NCI-H2227 treated with DMSO at 0.1 percent for 48 hours (cell line): ENCODE measurements at regions not wholly inside any gene's neighbourhood (a gene's known extent, or its start where the extent isn't known, plus 50 kb on each side); places are given as distances from the start of the nearest gene placed in this dataset.

ENCODE experiments used
- DNase-seq: peaks from one replicate; lab custom pipeline; 2025; lab: John Stamatoyannopoulos, UW

GRCh38 chr6:81864124-81864523 lies 111.6 kb upstream of the TENT5A start:
- DNase-seq = no peak

- no peak for DNase-seq
Observed at GRCh38 chr6:81863123-81863522, 110.6 kb upstream of the TENT5A start.

- DNase-seq = no peak
Observed at GRCh38 chr6:81861281-81861680, 108.8 kb upstream of the TENT5A start.

- no peak for DNase-seq
Observed at GRCh38 chr6:81859884-81860283, 107.4 kb upstream of the TENT5A start.

- no peak for DNase-seq
Observed at GRCh38 chr6:81857812-81858211, 105.3 kb upstream of the TENT5A start.

- no peak for DNase-seq
Observed at GRCh38 chr6:81856872-81857271, 104.4 kb upstream of the TENT5A start.

GRCh38 chr6:81854474-81854873 lies 102.0 kb upstream of the TENT5A start:
- DNase-seq = no peak

GRCh38 chr6:81853975-81854374 lies 101.5 kb upstream of the TENT5A start:
- DNase-seq = no peak

- DNase-seq = no peak
Observed at GRCh38 chr6:81849248-81849647, 96.8 kb upstream of the TENT5A start.

- DNase-seq = no peak
Observed at GRCh38 chr6:81847866-81848265, 95.4 kb upstream of the TENT5A start.

GRCh38 chr6:81844686-81845085 lies 92.2 kb upstream of the TENT5A start:
- no peak for DNase-seq

- DNase-seq = no peak
Observed at GRCh38 chr6:81843302-81843701, 90.8 kb upstream of the TENT5A start.

- DNase-seq = no peak
Observed at GRCh38 chr6:81842254-81842653, 89.8 kb upstream of the TENT5A start.

GRCh38 chr6:81838724-81839426 lies 86.4 kb upstream of the TENT5A start:
- DNase-seq = no peak

GRCh38 chr6:81838031-81838430 lies 85.5 kb upstream of the TENT5A start:
- DNase-seq = no peak

GRCh38 chr6:81834141-81834681 lies 81.7 kb upstream of the TENT5A start:
- DNase-seq = no peak

- no peak for DNase-seq
Observed at GRCh38 chr6:81832304-81832703, 79.8 kb upstream of the TENT5A start.

GRCh38 chr6:81831274-81831673 lies 78.8 kb upstream of the TENT5A start:
- no peak for DNase-seq

GRCh38 chr6:81826784-81827183 lies 74.3 kb upstream of the TENT5A start:
- no peak for DNase-seq

GRCh38 chr6:81822568-81822967 lies 70.1 kb upstream of the TENT5A start:
- DNase-seq = no peak

- DNase-seq = no peak
Observed at GRCh38 chr6:81821449-81821848, 69.0 kb upstream of the TENT5A start.

GRCh38 chr6:81820980-81821379 lies 68.5 kb upstream of the TENT5A start:
- no peak for DNase-seq

GRCh38 chr6:81820422-81820821 lies 67.9 kb upstream of the TENT5A start:
- DNase-seq = no peak

- no peak for DNase-seq
Observed at GRCh38 chr6:81819767-81820166, 67.3 kb upstream of the TENT5A start.
